ENCODE measurements at regions not wholly inside any gene's neighbourhood (a gene's known extent, or its start where the extent isn't known, plus 50 kb on each side); places are given as distances from the start of the nearest gene placed in this dataset.

DNA sequence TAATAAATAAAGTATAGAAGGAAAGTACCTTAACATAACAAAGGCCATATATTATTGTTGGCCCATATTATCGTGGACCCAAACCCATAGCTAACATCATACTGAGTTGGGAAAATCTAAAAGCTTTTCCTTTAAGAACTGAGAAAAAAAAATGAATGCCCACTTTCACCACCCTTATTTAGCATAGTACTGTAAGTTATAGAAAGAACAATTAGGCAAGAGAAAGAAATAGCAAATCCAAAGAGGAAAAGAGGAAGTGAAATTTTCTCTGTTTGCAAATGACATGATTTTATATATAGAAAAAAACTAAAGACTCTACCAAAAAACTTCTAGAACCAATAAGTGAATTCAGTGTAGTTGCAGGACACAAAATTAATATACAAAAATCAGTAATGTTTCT, 1854.6 kb downstream of the PCDH7 start:
- TF ChIP-seq TAF1 (IDR thresholded peaks at IDR 0.05; ENCODE audit: borderline replicate concordance, low read depth, low read length) (no peak), POLR2A (IDR thresholded peaks at IDR 0.05; ENCODE audit: low read depth, low read length) (no peak), POLR2AphosphoS5 (IDR thresholded peaks at IDR 0.05; ENCODE audit: low read depth, low read length) (no peak)
- DNase-seq (ENCODE audit: insufficient read length) (no peak), FAIRE-seq (no peak)

GRCh38 chr4:32589097-32589496, 1868.9 kb downstream of the PCDH7 start:
- DNase-seq (ENCODE audit: insufficient read length) (no peak), FAIRE-seq (no peak)
- no peak for TF ChIP-seq POLR2AphosphoS5 (IDR thresholded peaks at IDR 0.05; ENCODE audit: low read depth, low read length)

DNA sequence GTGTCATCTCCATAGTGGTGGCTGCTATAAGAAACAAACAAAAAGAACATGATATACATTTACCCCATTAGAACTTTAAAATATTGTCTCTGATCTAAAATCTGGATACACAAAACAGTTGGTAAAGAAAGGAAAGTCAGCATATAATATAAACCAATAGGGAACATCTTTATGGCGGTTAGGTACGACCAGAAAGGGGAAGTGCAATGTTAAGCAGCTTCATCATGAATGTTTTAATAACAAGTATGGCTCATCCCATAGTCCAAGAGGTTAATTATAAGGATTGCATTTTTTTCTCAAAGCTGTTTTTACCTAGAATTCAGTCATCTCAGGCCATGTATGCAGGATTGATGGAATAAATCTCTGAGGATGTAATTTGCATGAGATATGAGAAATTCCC, 1869.7 kb downstream of the PCDH7 start:
- no peak for DNase-seq (ENCODE audit: insufficient read length)
- no peak for TF ChIP-seq TAF1 (IDR thresholded peaks at IDR 0.05; ENCODE audit: borderline replicate concordance, low read depth, low read length)
- no peak for TF ChIP-seq POLR2AphosphoS5 (IDR thresholded peaks at IDR 0.05; ENCODE audit: low read depth, low read length)
- TF ChIP-seq POLR2A (IDR thresholded peaks at IDR 0.05; ENCODE audit: low read depth, low read length), result no peak
- FAIRE-seq, result no peak

DNA sequence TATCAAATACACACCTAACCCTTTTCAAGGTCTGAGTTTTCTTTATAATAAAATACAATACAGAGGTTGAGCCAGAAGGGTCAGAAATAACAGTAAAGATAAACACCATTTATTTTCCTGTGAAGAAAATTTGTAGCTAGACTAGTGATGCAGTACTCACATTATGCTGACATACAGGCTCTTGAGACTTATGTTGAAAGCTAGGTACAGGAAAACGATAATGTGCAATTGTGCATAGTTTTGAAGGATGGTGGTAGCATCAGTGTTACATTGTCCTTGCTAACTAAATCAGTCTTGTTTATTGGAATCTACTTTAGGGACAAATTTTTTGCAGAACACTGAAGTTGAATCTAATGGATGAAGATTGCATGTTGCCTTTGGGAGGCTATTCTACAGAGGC, 1877.2 kb downstream of the PCDH7 start:
- FAIRE-seq (no peak), DNase-seq (ENCODE audit: insufficient read length) (no peak)
- TF ChIP-seq TAF1 (IDR thresholded peaks at IDR 0.05; ENCODE audit: borderline replicate concordance, low read depth, low read length) (no peak), POLR2AphosphoS5 (IDR thresholded peaks at IDR 0.05; ENCODE audit: low read depth, low read length) (no peak), POLR2A (IDR thresholded peaks at IDR 0.05; ENCODE audit: low read depth, low read length) (no peak)

DNA sequence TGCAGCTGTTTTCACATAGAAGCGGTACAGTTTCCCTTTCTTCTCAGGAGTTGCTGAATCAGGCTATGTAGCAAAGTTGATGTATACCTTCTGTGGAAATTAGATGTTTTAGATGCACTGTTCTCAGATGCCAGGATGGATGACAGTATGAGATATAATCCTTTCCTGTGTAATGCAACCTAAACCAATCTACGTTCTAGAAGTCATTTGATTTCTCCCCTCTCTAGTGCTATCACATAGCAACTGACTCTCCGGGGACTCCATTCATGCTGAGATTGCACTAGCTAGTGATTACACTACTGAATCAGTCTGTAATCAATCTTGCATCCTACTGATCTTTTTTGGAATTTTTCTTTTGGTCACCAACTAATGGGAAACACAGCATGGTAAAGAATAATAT, 1881.7 kb downstream of the PCDH7 start:
- TF ChIP-seq POLR2A (IDR thresholded peaks at IDR 0.05; ENCODE audit: low read depth, low read length) (no peak), TAF1 (IDR thresholded peaks at IDR 0.05; ENCODE audit: borderline replicate concordance, low read depth, low read length) (no peak)
- no peak for FAIRE-seq
- no peak for DNase-seq (ENCODE audit: insufficient read length)

DNA sequence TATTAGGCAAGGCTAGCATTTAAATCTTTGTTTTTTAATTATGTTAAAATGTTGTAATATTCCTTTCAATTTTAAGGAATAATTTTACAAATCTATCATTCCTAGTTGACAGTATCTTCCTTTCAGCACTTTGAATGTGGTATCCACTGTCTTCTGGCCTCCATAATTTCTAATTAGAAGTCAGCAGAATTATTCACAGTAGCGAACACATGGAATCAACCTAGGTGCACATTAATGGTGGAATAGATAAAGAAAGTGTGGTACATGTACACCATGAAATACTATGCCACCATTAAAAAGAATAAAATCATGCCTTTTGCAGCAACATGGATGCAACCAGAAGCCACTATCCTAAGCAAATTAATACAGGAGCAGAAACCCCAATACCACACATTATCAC, 1887.8 kb downstream of the PCDH7 start:
- FAIRE-seq (no peak), DNase-seq (ENCODE audit: insufficient read length) (no peak)
- TF ChIP-seq POLR2A (IDR thresholded peaks at IDR 0.05; ENCODE audit: low read depth, low read length) (no peak), TAF1 (IDR thresholded peaks at IDR 0.05; ENCODE audit: borderline replicate concordance, low read depth, low read length) (no peak), POLR2AphosphoS5 (IDR thresholded peaks at IDR 0.05; ENCODE audit: low read depth, low read length) (no peak)

DNA sequence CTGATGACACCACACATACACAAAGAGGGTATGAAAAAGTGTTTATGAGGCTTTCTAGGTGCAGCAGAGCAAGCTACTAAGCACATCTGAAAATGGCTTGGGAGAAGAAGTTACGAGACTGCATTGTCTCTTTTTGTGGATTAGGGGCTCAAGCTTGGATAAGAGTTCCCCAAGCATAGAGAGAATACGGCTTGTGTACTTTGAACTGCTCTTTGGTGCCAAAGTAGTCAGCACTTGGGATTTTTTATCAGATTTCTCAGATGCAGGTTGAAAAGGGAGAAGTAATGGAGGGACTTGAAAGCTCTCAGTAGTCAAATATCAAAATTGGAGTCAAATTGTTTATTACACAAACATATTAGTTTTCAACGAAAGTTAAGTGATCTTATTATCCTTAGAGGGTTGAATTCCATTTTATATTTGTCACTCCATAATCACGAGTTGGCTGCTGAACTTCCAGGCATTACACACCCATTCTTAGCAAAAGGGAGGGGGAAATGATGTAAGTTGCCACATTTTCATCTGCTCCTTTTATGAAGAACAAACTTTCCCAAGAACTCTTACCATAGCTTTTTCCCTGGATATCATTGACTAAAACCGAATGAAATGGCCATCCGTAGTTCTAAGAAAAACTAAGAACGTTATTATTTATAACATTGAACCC, 1904.9 kb downstream of the PCDH7 start:
- no peak for FAIRE-seq
- no peak for TF ChIP-seq TAF1 (IDR thresholded peaks at IDR 0.05; ENCODE audit: borderline replicate concordance, low read depth, low read length)
- TF ChIP-seq POLR2AphosphoS5 (IDR thresholded peaks at IDR 0.05; ENCODE audit: low read depth, low read length), result no peak
- TF ChIP-seq POLR2A (IDR thresholded peaks at IDR 0.05; ENCODE audit: low read depth, low read length), result no peak

DNA sequence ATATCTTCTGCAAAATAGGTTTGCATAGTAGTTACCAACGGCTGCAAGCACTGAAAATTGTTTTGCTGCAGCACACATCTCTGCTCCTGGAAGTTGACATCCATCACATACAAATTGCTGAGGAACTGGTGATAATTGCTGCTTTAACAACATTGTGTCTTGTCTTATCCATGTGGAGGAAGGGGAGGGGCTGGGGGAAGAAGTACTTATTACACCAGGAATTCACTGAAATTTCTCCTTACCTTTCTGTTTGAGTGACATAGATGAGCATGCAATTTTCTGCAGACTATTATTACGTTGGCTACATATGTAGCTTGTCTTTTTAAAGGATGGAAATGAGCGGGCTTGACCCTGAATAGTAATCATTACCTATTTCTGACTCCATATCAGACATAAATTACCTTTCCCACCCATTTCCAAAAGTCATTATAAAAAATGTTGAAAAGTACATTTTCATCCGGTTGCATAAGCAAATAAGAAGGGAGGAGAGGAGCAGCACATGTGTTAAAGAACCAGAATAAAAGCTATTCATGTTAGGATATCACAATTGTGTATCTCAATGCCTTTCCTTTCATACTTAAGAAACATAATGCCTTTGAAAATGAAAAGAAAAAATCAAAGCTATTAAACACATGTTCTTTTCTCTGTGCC, 1905.6 kb downstream of the PCDH7 start:
- FAIRE-seq (no peak), DNase-seq (ENCODE audit: insufficient read length) (no peak)
- TF ChIP-seq TAF1 (IDR thresholded peaks at IDR 0.05; ENCODE audit: borderline replicate concordance, low read depth, low read length), result no peak
- no peak for TF ChIP-seq POLR2A (IDR thresholded peaks at IDR 0.05; ENCODE audit: low read depth, low read length)
- no peak for TF ChIP-seq POLR2AphosphoS5 (IDR thresholded peaks at IDR 0.05; ENCODE audit: low read depth, low read length)

More for the DNA sequence above, 1904.9 kb downstream of the PCDH7 start:
- DNase-seq (ENCODE audit: insufficient read length), result no peak

- no peak for DNase-seq (ENCODE audit: insufficient read length)
- no peak for FAIRE-seq
- TF ChIP-seq TAF1 (IDR thresholded peaks at IDR 0.05; ENCODE audit: borderline replicate concordance, low read depth, low read length) (no peak), POLR2A (IDR thresholded peaks at IDR 0.05; ENCODE audit: low read depth, low read length) (no peak), POLR2AphosphoS5 (IDR thresholded peaks at IDR 0.05; ENCODE audit: low read depth, low read length) (no peak)
Observed at GRCh38 chr4:32631831-32632230, 1911.7 kb downstream of the PCDH7 start.

GRCh38 chr4:32633421-32633820, 1913.3 kb downstream of the PCDH7 start:
- FAIRE-seq (no peak), DNase-seq (ENCODE audit: insufficient read length) (no peak)
- TF ChIP-seq POLR2AphosphoS5 (IDR thresholded peaks at IDR 0.05; ENCODE audit: low read depth, low read length), result no peak
- TF ChIP-seq POLR2A (IDR thresholded peaks at IDR 0.05; ENCODE audit: low read depth, low read length), result no peak
- no peak for TF ChIP-seq TAF1 (IDR thresholded peaks at IDR 0.05; ENCODE audit: borderline replicate concordance, low read depth, low read length)

DNA sequence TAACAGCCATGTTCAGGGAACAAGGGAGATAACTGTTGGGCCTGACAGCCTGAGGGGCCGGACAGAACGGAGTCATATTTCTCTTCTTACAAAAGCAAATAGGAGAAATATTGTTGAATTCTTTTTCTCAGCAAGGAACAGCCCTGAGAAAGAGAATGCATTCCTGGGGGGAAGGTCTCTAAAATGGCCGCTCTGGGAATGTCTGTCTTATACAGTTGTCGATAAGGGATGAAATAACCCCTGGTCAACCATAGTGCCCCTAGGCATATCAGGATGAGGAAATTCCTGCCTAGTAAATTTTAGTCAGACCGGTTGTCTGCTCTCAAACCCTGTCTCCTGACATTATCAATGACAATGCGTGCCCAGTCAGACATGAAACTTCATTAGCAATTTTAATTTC, 1925.5 kb downstream of the PCDH7 start:
- DNase-seq (ENCODE audit: insufficient read length), result no peak

DNA sequence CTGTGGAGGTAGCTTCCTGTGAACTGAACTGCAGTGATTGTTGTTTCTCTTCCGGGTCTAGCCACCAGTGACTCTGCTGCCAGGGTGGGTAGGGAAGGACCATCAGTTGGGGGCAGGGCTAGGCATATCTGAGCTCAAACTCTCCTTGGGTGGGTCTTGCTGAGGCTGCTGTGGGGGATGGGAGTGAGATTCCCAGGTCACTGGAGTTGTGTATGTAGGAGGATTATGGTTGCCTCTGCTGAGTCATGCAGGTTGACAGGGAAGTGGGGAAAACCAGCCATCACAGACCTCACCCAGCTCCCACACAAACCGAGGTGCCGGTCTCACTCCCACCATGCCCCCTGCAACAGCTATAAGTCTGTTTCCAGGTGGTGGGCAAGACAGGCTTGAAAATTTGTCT, 1937.8 kb downstream of the PCDH7 start:
- DNase-seq (ENCODE audit: insufficient read length) (no peak), FAIRE-seq (no peak)
- TF ChIP-seq POLR2AphosphoS5 (IDR thresholded peaks at IDR 0.05; ENCODE audit: low read depth, low read length) (no peak), TAF1 (IDR thresholded peaks at IDR 0.05; ENCODE audit: borderline replicate concordance, low read depth, low read length) (no peak)

More for the DNA sequence above, 1925.5 kb downstream of the PCDH7 start:
- no peak for FAIRE-seq
- no peak for TF ChIP-seq TAF1 (IDR thresholded peaks at IDR 0.05; ENCODE audit: borderline replicate concordance, low read depth, low read length)
- TF ChIP-seq POLR2A (IDR thresholded peaks at IDR 0.05; ENCODE audit: low read depth, low read length), result no peak
- TF ChIP-seq POLR2AphosphoS5 (IDR thresholded peaks at IDR 0.05; ENCODE audit: low read depth, low read length), result no peak
